Right cardiac atrium (tissue), 5 donors: ENCODE measurements at regions not wholly inside any gene's neighbourhood (a gene's known extent, or its start where the extent isn't known, plus 50 kb on each side); places are given as distances from the start of the nearest gene placed in this dataset.

Source experiments
- ATAC-seq, 2 donors: fragments of 200-7000 bp; cut with Tn5 transposase; one replicate each; pipeline versions ENCODE4 v1.8.0 to v1.9.1; 2020; ENCODE audit warnings: moderate library complexity in 2 of 2, mild to moderate bottlenecking in 1 of 2
- DNase-seq, 3 donors: peaks; one replicate each; pipeline ENCODE4 v3.0.0-alpha.2; 2020
- H3K27ac ChIP-seq: one replicate; pipeline ENCODE4 v1.5.1; 2013; ENCODE audit warnings: mild to moderate bottlenecking, low read length, control low read depth, moderate library complexity
- H3K27me3 ChIP-seq: one replicate; pipeline ENCODE4 v1.6.1; 2013; ENCODE audit not compliant: control insufficient read depth, insufficient read depth
- H3K4me1 ChIP-seq: one replicate; pipeline ENCODE4 v1.6.1; 2013; ENCODE audit warnings: low read length; ENCODE audit not compliant: control insufficient read depth, insufficient read depth
- H3K4me3 ChIP-seq: one replicate; pipeline ENCODE4 v1.5.1; 2013; ENCODE audit warnings: low read length, control low read depth
- H3K9me3 ChIP-seq: one replicate; pipeline ENCODE4 v1.6.1; 2013; ENCODE audit warnings: low read length; ENCODE audit not compliant: control insufficient read depth
- WGBS: extraction: QIAGEN DNeasy Blood & Tissue Kit; methylation state at CpG from one replicate; pipeline ENCODE4 v1.1.7; 2013; 5-methylcytosine and 5-hydroxymethylcytosine counted together
- intact Hi-C, 4 donors: fragments of 100-400 bp; cut with DNase I; formaldehyde crosslinking; loops; one replicate each; pipeline versions ENCODE4 v1.11.0 to v1.14.0; 2022 to 2023
- donor health status: healthy with polysubstance abuse.
- donor health status: DM: no; HTN: yes; CAD: no.
- donor health status: DM: no; HTN: no; CAD: no.
- donor health status: DM: no; HTN: yes; CAD: no; lungs with severe emphysema.
- donor health status: DM: yes; HTN: yes; CAD: no.

DNA sequence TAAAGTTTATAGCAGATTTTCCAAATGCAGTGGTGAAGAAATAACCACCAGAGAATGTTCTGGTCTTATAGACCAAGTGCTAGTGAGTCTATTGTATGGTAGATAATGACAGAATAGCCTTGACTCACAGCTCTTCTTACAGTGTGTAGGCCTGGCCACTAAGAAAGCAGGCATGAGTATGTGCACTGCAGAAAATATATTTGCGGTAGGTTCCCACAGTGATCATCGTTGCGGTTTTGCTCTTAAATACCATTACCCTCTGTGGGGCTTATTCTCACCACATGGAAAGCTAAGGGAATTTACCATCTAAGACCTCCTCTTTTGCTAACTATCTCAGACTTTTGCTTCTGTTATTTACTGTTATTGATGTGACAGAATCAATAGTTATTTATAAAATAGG is 212.3 kb upstream of the SYNDIG1 start:
- WGBS = 97% methylated on average over 3 of the region's 3 CpGs
- no peaks in the 10 kb centered on the region for H3K27me3 ChIP-seq
- no peaks in the 10 kb centered on the region for H3K4me1 ChIP-seq
- DNase-seq (no peak), ATAC-seq (no peak)
- H3K27ac ChIP-seq = no peak overlapping the region
- intact Hi-C loops = no loop called here
- no peaks in the 10 kb centered on the region for H3K9me3 ChIP-seq
- no peak overlapping the region for H3K4me3 ChIP-seq

DNA sequence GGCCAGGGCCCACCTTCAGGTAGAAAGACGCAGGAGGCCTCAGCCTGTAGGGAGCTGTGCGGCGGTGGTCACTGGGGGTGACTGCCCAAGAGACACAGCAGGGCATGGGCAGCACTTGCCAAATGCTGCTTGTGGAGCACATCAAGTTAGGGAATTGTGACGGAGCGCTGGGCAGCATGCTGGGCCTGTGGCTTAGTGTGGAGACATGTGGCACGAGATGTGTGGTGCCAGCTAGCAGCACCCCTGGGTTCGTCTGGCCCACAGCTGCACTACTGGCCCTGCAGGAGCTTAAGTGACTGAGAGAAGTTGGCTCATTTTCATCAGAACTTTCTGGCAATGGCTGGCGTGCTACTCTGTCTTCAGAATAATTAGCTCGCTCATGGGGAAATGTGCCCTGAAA is 213.1 kb upstream of the SYNDIG1 start:
- Histone ChIP-seq H3K4me1 (no peaks in the 10 kb centered on the region), H3K4me3 (no peak overlapping the region), H3K9me3 (no peaks in the 10 kb centered on the region), H3K27ac (no peak overlapping the region), H3K27me3 (no peaks in the 10 kb centered on the region)
- DNase-seq (no peak), ATAC-seq (no peak)
- WGBS = 88% methylated on average over 9 of the region's 9 CpGs
- intact Hi-C loops = no loop called here

DNA sequence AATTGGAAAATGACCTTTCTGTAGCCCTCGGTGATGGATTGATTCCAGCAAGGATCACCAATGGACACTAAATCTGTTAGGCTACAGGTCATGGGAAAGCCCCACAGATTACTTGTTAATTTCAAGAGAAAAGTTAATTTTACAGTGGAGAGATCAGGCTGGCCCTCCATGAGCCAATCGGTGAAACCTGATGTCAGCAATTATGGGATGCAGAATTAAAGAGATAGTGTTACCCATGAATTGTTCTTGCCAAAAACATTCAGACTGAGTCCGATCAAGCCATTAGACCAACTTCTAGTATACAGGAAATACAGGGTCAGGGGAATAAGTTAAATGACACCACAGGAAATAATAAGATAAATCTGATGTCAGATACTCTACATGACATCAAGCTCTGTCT is 214.9 kb upstream of the SYNDIG1 start:
- no peak for ATAC-seq
- WGBS = 73% methylated on average over 3 of the region's 3 CpGs
- intact Hi-C loops = no loop called here
- H3K4me3 ChIP-seq = no peak overlapping the region
- H3K27me3 ChIP-seq = no peaks in the 10 kb centered on the region
- no peaks in the 10 kb centered on the region for H3K4me1 ChIP-seq
- no peak overlapping the region for H3K27ac ChIP-seq
- DNase-seq = no peak
- no peaks in the 10 kb centered on the region for H3K9me3 ChIP-seq

DNA sequence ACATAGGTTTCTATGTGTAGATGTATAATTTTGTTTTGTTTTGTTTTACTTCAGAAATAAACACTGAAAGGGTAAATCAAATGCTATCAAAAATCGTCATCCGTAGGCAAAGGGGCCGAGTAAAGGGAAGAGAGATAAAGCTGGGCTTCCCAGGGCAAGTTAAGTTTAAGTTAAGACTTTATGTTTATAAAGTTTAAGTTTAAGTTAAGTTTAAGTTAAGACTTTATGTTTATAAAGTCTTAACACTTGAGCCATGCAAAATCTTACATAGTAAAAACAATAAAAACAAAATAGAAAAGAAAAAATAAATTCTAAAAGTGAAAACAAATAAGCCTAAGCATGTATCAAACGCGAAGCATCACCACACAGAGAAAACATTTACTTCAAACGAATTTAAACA is 216.1 kb upstream of the SYNDIG1 start:
- Histone ChIP-seq H3K9me3 (no peaks in the 10 kb centered on the region), H3K4me1 (no peaks in the 10 kb centered on the region), H3K27ac (no peak overlapping the region), H3K4me3 (no peak overlapping the region), H3K27me3 (no peaks in the 10 kb centered on the region)
- DNase-seq = no peak
- intact Hi-C loops = no loop called here
- no peak for ATAC-seq
- 66% methylated on average over 6 of the region's 6 CpGs for WGBS

DNA sequence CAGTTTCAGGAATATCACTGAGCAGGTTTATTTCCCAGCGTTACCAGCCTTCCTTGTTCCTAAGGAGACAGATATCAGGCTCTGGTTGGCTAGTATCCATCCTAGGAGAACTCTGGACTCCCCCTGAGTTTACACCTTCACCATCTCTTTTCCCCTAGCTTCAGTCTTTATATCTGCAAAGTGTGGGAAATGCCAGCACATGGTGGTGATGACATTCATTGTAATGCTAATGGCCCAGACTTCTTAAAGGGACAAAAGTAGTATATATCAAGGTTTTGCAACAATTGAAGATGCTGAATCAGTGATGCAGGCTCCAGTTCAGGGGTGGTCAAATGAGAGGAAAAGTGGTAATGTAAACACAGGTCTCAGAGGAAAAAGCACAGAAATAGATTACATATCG is 224.3 kb upstream of the SYNDIG1 start:
- Histone ChIP-seq H3K27ac (no peak overlapping the region), H3K27me3 (no peaks in the 10 kb centered on the region), H3K9me3 (no peaks in the 10 kb centered on the region), H3K4me1 (no peaks in the 10 kb centered on the region), H3K4me3 (no peak overlapping the region)
- intact Hi-C loops = no loop called here
- DNase-seq (no peak), ATAC-seq (no peak)
- WGBS = 58% methylated on average over 2 of the region's 2 CpGs

DNA sequence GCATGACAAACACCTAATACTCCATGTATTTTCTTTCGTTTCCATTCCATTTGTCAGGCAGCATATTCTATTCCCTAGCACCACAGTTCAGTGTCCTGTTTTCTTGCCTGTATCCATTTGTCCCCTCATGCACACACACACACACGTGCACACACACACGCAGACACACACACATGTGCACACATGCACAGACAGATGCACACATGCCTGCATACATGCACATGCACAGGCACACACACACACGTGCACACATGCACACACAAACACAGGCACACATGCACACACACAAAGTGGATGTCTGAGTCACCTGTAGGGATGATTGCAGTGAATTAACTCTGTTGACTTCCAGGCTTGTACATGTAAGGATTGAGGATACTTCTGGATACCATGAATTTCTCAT is 226.7 kb upstream of the SYNDIG1 start:
- Histone ChIP-seq H3K27me3 (no peaks in the 10 kb centered on the region), H3K4me3 (no peak overlapping the region), H3K27ac (no peak overlapping the region), H3K4me1 (no peaks in the 10 kb centered on the region), H3K9me3 (no peaks in the 10 kb centered on the region)
- DNase-seq (no peak), ATAC-seq (no peak)
- intact Hi-C loops = no loop called here
- WGBS = 84% methylated on average over 4 of the region's 4 CpGs

DNA sequence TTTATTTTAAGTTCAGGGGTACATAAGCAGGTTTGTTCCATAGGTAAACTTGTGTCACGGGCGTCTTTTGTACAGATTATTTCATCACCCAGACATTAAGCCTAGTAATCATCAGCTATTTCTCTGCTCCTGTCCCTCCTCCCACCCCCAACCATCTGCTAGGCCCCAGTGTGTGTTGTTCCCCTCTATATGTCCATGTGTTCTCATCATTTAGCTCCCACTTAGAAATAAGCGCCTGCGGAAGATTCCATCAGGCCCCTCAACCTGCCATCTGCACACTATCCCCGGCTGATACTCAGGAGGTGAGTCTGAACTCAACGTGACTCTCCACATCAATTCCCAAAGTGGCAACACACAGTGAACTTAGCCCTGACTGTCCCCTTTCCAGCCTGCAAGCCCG is 228.0 kb upstream of the SYNDIG1 start:
- Histone ChIP-seq H3K27ac (no peak overlapping the region), H3K4me1 (no peaks in the 10 kb centered on the region), H3K27me3 (no peaks in the 10 kb centered on the region), H3K4me3 (no peak overlapping the region), H3K9me3 (no peaks in the 10 kb centered on the region)
- intact Hi-C loops = no loop called here
- WGBS = 86% methylated on average over 7 of the region's 7 CpGs
- ATAC-seq = no peak
- DNase-seq = no peak

DNA sequence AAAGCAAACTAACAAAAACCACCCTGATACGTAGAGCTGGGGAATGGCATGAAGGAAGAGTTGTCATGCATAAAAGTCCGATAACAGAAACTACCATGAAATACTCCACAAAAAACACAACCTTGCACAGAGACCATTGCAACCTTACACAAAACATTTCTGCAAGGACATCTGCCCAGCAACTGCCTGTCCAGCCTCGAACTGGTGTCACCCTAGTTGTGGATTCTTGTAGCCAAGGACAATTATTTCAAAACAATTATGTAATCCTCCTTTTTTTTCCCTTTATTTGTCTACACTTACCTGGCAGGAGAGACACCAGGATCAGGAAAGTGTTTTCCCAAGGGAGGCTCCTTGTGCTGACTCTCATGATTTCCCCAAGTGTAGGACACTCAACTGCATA is 232.5 kb upstream of the SYNDIG1 start:
- intact Hi-C loops = no loop called here
- no peak overlapping the region for H3K27ac ChIP-seq
- no peaks in the 10 kb centered on the region for H3K4me1 ChIP-seq
- 92% methylated on average over 3 of the region's 3 CpGs for WGBS
- no peaks in the 10 kb centered on the region for H3K9me3 ChIP-seq
- no peak overlapping the region for H3K4me3 ChIP-seq
- ATAC-seq = no peak
- no peak for DNase-seq
- no peaks in the 10 kb centered on the region for H3K27me3 ChIP-seq

DNA sequence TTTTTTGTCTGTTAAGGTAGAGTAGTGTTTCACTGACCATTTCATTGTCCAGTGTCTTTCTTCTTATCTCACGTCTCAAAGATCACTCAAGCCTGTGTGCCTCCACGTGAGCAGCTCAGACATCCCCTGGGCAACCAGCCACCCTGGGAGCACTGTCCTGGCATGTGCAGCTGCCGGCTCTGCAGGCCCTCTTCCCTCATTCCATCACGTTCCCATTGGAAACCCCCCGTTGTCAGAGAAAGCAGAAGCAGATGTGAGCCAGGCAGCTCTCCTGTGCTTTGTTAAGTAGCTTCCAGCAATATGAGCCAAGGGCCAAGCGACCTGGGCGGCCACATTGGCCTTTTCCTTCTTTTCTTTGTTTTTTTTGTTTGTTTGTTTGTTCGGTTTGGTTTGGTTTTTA is 233.2 kb upstream of the SYNDIG1 start:
- ATAC-seq = no peak
- Histone ChIP-seq H3K4me3 (no peak overlapping the region), H3K27me3 (no peaks in the 10 kb centered on the region), H3K9me3 (no peaks in the 10 kb centered on the region), H3K4me1 (no peaks in the 10 kb centered on the region), H3K27ac (no peak overlapping the region)
- intact Hi-C loops = no loop called here
- 47% methylated on average over 8 of the region's 8 CpGs for WGBS
- DNase-seq = no peak

DNA sequence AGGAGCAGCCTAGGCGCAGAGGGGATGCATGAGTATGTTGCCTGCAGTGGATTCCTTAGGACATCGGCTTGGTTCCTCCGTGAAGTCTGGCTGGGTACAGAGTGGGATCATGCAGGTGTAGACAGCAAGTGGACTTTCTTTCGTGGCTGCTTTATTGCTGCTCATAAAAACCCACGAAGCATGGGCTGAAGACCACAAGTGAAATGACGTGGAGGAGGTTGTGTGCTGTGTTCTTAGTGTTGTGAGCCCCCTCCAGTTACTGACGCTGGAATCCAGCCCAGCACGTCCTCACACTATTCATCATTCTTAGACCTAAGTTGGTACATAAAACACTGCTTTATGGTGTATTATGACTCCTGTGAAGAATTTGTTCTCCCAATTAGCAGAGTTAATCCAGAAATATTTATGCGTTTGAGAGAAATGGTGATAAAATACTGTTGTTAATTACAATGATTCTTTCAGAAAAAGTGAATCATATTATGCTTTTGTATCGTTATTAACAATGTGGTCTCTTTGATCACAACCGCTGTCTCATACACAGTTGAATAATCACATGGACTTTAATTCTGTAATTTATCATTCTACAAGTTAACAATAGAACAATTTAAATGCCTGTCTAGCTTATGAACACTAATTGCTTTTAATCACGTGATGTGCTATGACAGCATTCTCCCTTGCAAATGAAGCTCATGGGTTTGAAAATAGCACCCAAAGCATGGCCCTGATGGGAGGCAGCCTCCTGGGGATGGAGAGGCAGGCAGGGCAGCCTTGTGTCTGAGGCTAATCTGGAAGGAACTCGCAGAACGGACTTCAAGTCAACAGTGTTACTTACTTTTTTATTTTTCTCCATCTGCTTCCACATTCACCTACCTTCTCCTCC is 233.9 kb upstream of the SYNDIG1 start:
- H3K4me3 ChIP-seq = no peak overlapping the region
- H3K27ac ChIP-seq = no peak overlapping the region
- no peak for ATAC-seq
- no peaks in the 10 kb centered on the region for H3K27me3 ChIP-seq
- 78% methylated on average over 14 of the region's 14 CpGs for WGBS
- DNase-seq = no peak
- intact Hi-C loops = no loop called here
- no peaks in the 10 kb centered on the region for H3K9me3 ChIP-seq
- no peaks in the 10 kb centered on the region for H3K4me1 ChIP-seq

DNA sequence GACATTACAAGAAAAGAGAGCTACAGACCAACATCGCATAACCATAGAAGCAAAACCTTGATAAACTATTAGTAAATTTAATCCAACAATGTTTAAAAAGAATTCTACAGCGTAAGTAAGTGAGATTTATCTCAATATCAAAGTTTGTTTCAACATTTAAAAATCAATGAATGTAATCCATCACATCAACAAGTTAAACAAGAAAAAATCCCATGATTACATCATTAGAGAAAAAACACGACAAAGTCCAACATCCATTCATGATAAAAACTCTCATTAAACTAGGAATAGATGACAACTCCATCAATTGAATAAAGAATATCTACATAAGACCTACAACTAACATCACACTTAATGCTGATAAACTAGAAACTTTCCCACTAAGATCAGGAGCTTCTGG is 239.0 kb upstream of the GGTLC1 start:
- DNase-seq (no peak), ATAC-seq (no peak)
- no peak overlapping the region for H3K4me3 ChIP-seq
- H3K9me3 ChIP-seq = no peaks in the 10 kb centered on the region
- no peaks in the 10 kb centered on the region for H3K27me3 ChIP-seq
- WGBS = 38% methylated on average over 3 of the region's 3 CpGs
- intact Hi-C loops = no loop called here
- no peaks in the 10 kb centered on the region for H3K4me1 ChIP-seq
- H3K27ac ChIP-seq = no peak overlapping the region

DNA sequence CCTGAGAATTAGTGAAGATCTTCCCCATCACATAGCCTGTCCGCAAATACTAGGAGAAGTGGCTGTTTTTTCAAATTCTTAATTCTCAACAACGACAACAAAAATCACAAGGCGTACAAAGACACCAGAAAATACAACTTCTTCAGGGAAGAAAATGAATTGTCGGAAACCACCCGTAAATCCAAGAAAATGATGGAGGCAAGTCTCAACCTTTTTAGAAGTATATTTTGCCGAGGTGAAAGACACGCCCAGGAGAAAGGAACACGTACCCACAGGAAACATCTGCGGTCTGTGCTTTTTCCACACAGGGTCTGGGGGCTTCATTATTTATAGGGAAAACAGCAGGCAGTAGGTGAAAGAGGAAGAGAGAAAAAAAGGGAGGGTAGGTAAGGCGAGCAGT is 223.9 kb upstream of the GGTLC1 start:
- DNase-seq (no peak), ATAC-seq (no peak)
- no peaks in the 10 kb centered on the region for H3K4me1 ChIP-seq
- no peak overlapping the region for H3K4me3 ChIP-seq
- no peaks in the 10 kb centered on the region for H3K9me3 ChIP-seq
- no peaks in the 10 kb centered on the region for H3K27me3 ChIP-seq
- WGBS = 54% methylated on average over 10 of the region's 10 CpGs
- no peak overlapping the region for H3K27ac ChIP-seq
- intact Hi-C loops = no loop called here
